H9 (cell line): ENCODE measurements at regions not wholly inside any gene's neighbourhood (a gene's known extent, or its start where the extent isn't known, plus 50 kb on each side); places are given as distances from the start of the nearest gene placed in this dataset.

Experiments
- DNase-seq: peaks from one replicate; pipeline ENCODE4 v3.0.0-alpha.2; 2017
- H2AFZ ChIP-seq: one replicate; pipeline ENCODE4 v1.6.1; 2013; ENCODE audit warnings: mild to moderate bottlenecking, low read length, control low read depth, moderate library complexity
- H2AK5ac ChIP-seq: 2 replicates; pipeline ENCODE4 v1.6.1; 2013; ENCODE audit warnings: low read length, control low read depth, mixed read lengths; ENCODE audit not compliant: insufficient read length
- H2BK120ac ChIP-seq: one replicate; pipeline ENCODE4 v1.6.1; 2013; ENCODE audit warnings: low read depth, mild to moderate bottlenecking, low read length, control low read depth, inconsistent platforms; ENCODE audit not compliant: poor library complexity, severe bottlenecking
- H2BK12ac ChIP-seq: 2 replicates; pipeline ENCODE4 v1.6.1; 2013; ENCODE audit warnings: low read length, control low read depth, mixed read lengths, low read depth; ENCODE audit not compliant: insufficient read length
- H2BK15ac ChIP-seq: 2 replicates; pipeline ENCODE4 v1.6.1; 2013; ENCODE audit warnings: low read depth, low read length, control low read depth
- H2BK20ac ChIP-seq: one replicate; pipeline ENCODE4 v1.6.1; 2013; ENCODE audit warnings: low read depth, mild to moderate bottlenecking, low read length, control low read depth, inconsistent platforms; ENCODE audit not compliant: poor library complexity, severe bottlenecking
- H2BK5ac ChIP-seq: 2 replicates; pipeline ENCODE4 v1.6.1; 2013; ENCODE audit warnings: low read length, control low read depth, mixed read lengths; ENCODE audit not compliant: insufficient read length
- H3K14ac ChIP-seq: 2 replicates; pipeline ENCODE4 v1.6.1; 2013; ENCODE audit warnings: low read length, control low read depth; ENCODE audit not compliant: insufficient read depth
- H3K18ac ChIP-seq: 2 replicates; pipeline ENCODE4 v1.6.1; 2013; ENCODE audit warnings: low read depth, mild to moderate bottlenecking, mixed read lengths, low read length, control low read depth; ENCODE audit not compliant: insufficient read length
- H3K23ac ChIP-seq: 2 replicates; pipeline ENCODE4 v1.6.1; 2013; ENCODE audit warnings: low read length, control low read depth, mixed read lengths, low read depth; ENCODE audit not compliant: insufficient read length
- H3K23me2 ChIP-seq: 2 replicates; pipeline ENCODE4 v1.6.1; 2013; ENCODE audit warnings: low read depth, mild to moderate bottlenecking, mixed read lengths, low read length, control low read depth; ENCODE audit not compliant: insufficient read length, poor library complexity, severe bottlenecking
- H3K27ac ChIP-seq: 2 replicates; pipeline ENCODE4 v1.5.1; 2013; ENCODE audit warnings: low read length, control low read depth, mixed read lengths, low read depth; ENCODE audit not compliant: insufficient read length
- H3K27me3 ChIP-seq: 2 replicates; pipeline ENCODE4 v1.6.1; 2013; ENCODE audit warnings: low read length, control low read depth, inconsistent platforms; ENCODE audit not compliant: insufficient read depth
- H3K4ac ChIP-seq: 2 replicates; pipeline ENCODE4 v1.6.1; 2013; ENCODE audit warnings: low read depth, mild to moderate bottlenecking, control low read depth, inconsistent platforms, low read length, moderate library complexity
- H3K4me1 ChIP-seq: 2 replicates; pipeline ENCODE4 v1.6.1; 2013; ENCODE audit warnings: low read length, control low read depth, inconsistent platforms; ENCODE audit not compliant: insufficient read depth
- H3K4me2 ChIP-seq: 2 replicates; pipeline ENCODE4 v1.6.1; 2013; ENCODE audit warnings: low read length, control low read depth, mixed read lengths; ENCODE audit not compliant: insufficient read length, insufficient read depth
- H3K56ac ChIP-seq: 2 replicates; pipeline ENCODE4 v1.6.1; 2013; ENCODE audit warnings: low read depth, mild to moderate bottlenecking, mixed read lengths, low read length, control low read depth; ENCODE audit not compliant: insufficient read length
- H3K79me1 ChIP-seq: 2 replicates; pipeline ENCODE4 v1.6.1; 2013; ENCODE audit warnings: low read depth, mild to moderate bottlenecking, moderate library complexity, low read length, control low read depth, inconsistent platforms; ENCODE audit not compliant: insufficient read depth, poor library complexity, severe bottlenecking
- H3K79me2 ChIP-seq: 2 replicates; pipeline ENCODE4 v1.6.1; 2013; ENCODE audit warnings: low read length, control low read depth, inconsistent platforms; ENCODE audit not compliant: insufficient read depth
- H3K9ac ChIP-seq: 2 replicates; pipeline ENCODE4 v1.6.1; 2013; ENCODE audit warnings: low read length, control low read depth, mixed read lengths; ENCODE audit not compliant: insufficient read length; ENCODE audit errors: extremely low read depth
- H3K9me3 ChIP-seq: one replicate; pipeline ENCODE4 v1.6.1; 2013; ENCODE audit warnings: low read depth, low read length, inconsistent platforms; ENCODE audit not compliant: control insufficient read depth
- H3T11ph ChIP-seq: one replicate; pipeline ENCODE4 v1.6.1; 2013; ENCODE audit warnings: mild to moderate bottlenecking, low read length, control low read depth, inconsistent platforms
- H4K20me1 ChIP-seq: one replicate; pipeline ENCODE4 v1.6.1; 2013; ENCODE audit not compliant: control insufficient read depth, insufficient read length, insufficient read depth
- H4K5ac ChIP-seq: 2 replicates; pipeline ENCODE4 v1.6.1; 2013; ENCODE audit warnings: low read depth, mild to moderate bottlenecking, mixed read lengths, low read length, control low read depth; ENCODE audit not compliant: insufficient read length
- H4K8ac ChIP-seq: replicated peaks from 2 replicates; pipeline ENCODE4 v1.6.1; 2013; ENCODE audit warnings: low read length, control low read depth, mixed read lengths, low read depth; ENCODE audit not compliant: insufficient read length
- H4K91ac ChIP-seq: 2 replicates; pipeline ENCODE4 v1.6.1; 2013; ENCODE audit warnings: low read depth, mild to moderate bottlenecking, moderate library complexity, mixed read lengths, low read length, control low read depth; ENCODE audit not compliant: insufficient read length
- H3K27ac Mint-ChIP-seq, 3 experiments: 2 replicates in 2 of 3; 3 replicates in 1 of 3; pipeline ENCODE4 v1.8.0; 2020 to 2021; ENCODE audit warnings: mixed read lengths in 3 of 3, mild to moderate bottlenecking in 1 of 3, moderate library complexity in 1 of 3
- H3K27me3 Mint-ChIP-seq: 2 replicates; pipeline ENCODE4 v1.8.0; 2021; ENCODE audit warnings: low read depth, mild to moderate bottlenecking, moderate library complexity, mixed read lengths
- H3K36me3 Mint-ChIP-seq, 3 experiments: 2 replicates in 2 of 3; 3 replicates in 1 of 3; pipeline ENCODE4 v1.8.0; 2020 to 2021; ENCODE audit warnings: low read depth in 3 of 3, mixed read lengths in 3 of 3; ENCODE audit not compliant: insufficient read depth in 1 of 3
- H3K4me1 Mint-ChIP-seq, 2 experiments: 2 replicates each; pipeline ENCODE4 v1.8.0; 2020; ENCODE audit warnings: mixed read lengths in 2 of 2
- H3K4me3 Mint-ChIP-seq, 2 experiments: 2 replicates in 1 of 2; 3 replicates in 1 of 2; pipeline ENCODE4 v1.8.0; 2020 to 2021; ENCODE audit warnings: mild to moderate bottlenecking in 2 of 2, mixed read lengths in 2 of 2, moderate library complexity in 1 of 2
- H3K9me3 Mint-ChIP-seq, 2 experiments: 2 replicates in 1 of 2; 3 replicates in 1 of 2; pipeline ENCODE4 v1.8.0; 2020; ENCODE audit warnings: mild to moderate bottlenecking in 2 of 2, mixed read lengths in 2 of 2, moderate library complexity in 1 of 2
- CTCF ChIP-seq: fragments of 200-600 bp; sonication (generic); conservative IDR thresholded peaks from 3 replicates; pipeline ENCODE4 v1.8.0; 2021; ENCODE audit warnings: antibody characterized with exemption, mild to moderate bottlenecking
- WGBS: extraction: QIAGEN DNeasy Blood & Tissue Kit; methylation state at CpG from one replicate; pipeline ENCODE4 v1.1.7; 2013; ENCODE audit warnings: missing lambda C conversion rate, low lambda C conversion rate, mixed read lengths; ENCODE audit not compliant: insufficient read length; ENCODE audit errors: extremely low coverage; 5-methylcytosine and 5-hydroxymethylcytosine counted together

GRCh38 chrX:49767236-49767635, 61.9 kb upstream of the PAGE4 start:
- H3K4me1 Mint-ChIP-seq: peaks cover 0 to 3% of the 10 kb centered on the region in 2 experiments; a peak in 2 of 4 replicates
- Histone ChIP-seq H3K9ac (no peak overlapping the region), H3K79me1 (no peaks in the 10 kb centered on the region)

More at GRCh38 chrX:49767236-49767635, 61.9 kb upstream of the PAGE4 start:
- no peaks in the 10 kb centered on the region for H3K23me2 ChIP-seq
- no peak overlapping the region for H2BK12ac ChIP-seq
- H3T11ph ChIP-seq: no peak overlapping the region
- H2AK5ac ChIP-seq: no peak overlapping the region
- no peak overlapping the region for H3K27ac Mint-ChIP-seq
- no peak overlapping the region for H2AFZ ChIP-seq
- no peak overlapping the region for H4K5ac ChIP-seq
- H3K27me3 Mint-ChIP-seq: peaks cover 15% of the 10 kb centered on the region
- H4K8ac ChIP-seq: no peak overlapping the region
- no peak overlapping the region for H2BK20ac ChIP-seq
- no peaks in the 10 kb centered on the region for H3K4me1 ChIP-seq
- no peaks in the 10 kb centered on the region for H3K79me2 ChIP-seq
- H3K56ac ChIP-seq: no peak overlapping the region
- no peaks in the 10 kb centered on the region for H4K20me1 ChIP-seq
- no CpG with 5 or more reads among the region's 1 CpG for WGBS
- no peak for TF ChIP-seq CTCF
- no peak for DNase-seq
- H3K14ac ChIP-seq: no peak overlapping the region
- no peak overlapping the region for H3K4me3 Mint-ChIP-seq
- peaks cover 62 to 77% of the 10 kb centered on the region in 2 experiments for H3K9me3 Mint-ChIP-seq
- no peak overlapping the region for H3K4ac ChIP-seq
- no peak overlapping the region for H2BK15ac ChIP-seq
- H2BK5ac ChIP-seq: no peak overlapping the region
- no peak overlapping the region for H4K91ac ChIP-seq
- no peak overlapping the region for H3K27ac ChIP-seq
- H3K4me2 ChIP-seq: no peak overlapping the region
- H3K18ac ChIP-seq: no peak overlapping the region
- peaks cover 15% of the 10 kb centered on the region for H3K9me3 ChIP-seq
- no peak overlapping the region for H2BK120ac ChIP-seq
- peaks cover 0 to 2% (median 0%) of the 10 kb centered on the region in 3 experiments; a peak in 2 of 7 replicates for H3K36me3 Mint-ChIP-seq
- H3K27me3 ChIP-seq: no peaks in the 10 kb centered on the region; the same call in 1 of the 2 replicates
- no peak overlapping the region for H3K23ac ChIP-seq
